Hypothalamus (tissue), 51 donors: ENCODE measurements at regions not wholly inside any gene's neighbourhood (a gene's known extent, or its start where the extent isn't known, plus 50 kb on each side); places are given as distances from the start of the nearest gene placed in this dataset.
"Not testable (repeated sequence)": the region's sequence is repeated elsewhere in the genome, so short reads cannot be mapped to it uniquely, and the experiment has no call there.

Experiments used
- DNase-seq, 51 donors: peaks; one replicate each; lab custom pipeline; 2025; lab: John Stamatoyannopoulos, UW

- no peak for DNase-seq
Measured at GRCh38 chr14:44392984-44393383, 114.1 kb downstream of the FSCB start.

- no peak for DNase-seq
Measured at GRCh38 chr14:44388306-44388705, 118.8 kb downstream of the FSCB start.

- no peak for DNase-seq
Measured at GRCh38 chr14:44385906-44386305, 121.2 kb downstream of the FSCB start.

- not testable (repeated sequence) for DNase-seq
Measured at GRCh38 chr14:44385296-44385695, 121.8 kb downstream of the FSCB start.

GRCh38 chr14:44384601-44385293, 122.3 kb downstream of the FSCB start:
- DNase-seq, result not testable (repeated sequence)

- DNase-seq, result no peak
Measured at GRCh38 chr14:44384093-44384492, 123.0 kb downstream of the FSCB start.

- no peak for DNase-seq
Measured at GRCh38 chr14:44383636-44384035, 123.4 kb downstream of the FSCB start.

GRCh38 chr14:44379292-44379977, 127.6 kb downstream of the FSCB start:
- DNase-seq, result no peak

- DNase-seq, result no peak
Measured at GRCh38 chr14:44374906-44375305, 132.2 kb downstream of the FSCB start.

- no peak for DNase-seq
Measured at GRCh38 chr14:44372807-44373489, 134.1 kb downstream of the FSCB start.

GRCh38 chr14:44372231-44372630, 134.9 kb downstream of the FSCB start:
- no peak for DNase-seq

- no peak for DNase-seq
Measured at GRCh38 chr14:44370727-44371126, 136.4 kb downstream of the FSCB start.

GRCh38 chr14:44369401-44370123, 137.5 kb downstream of the FSCB start:
- DNase-seq, result no peak

- DNase-seq, result no peak
Measured at GRCh38 chr14:44361083-44361482, 146.0 kb downstream of the FSCB start.

GRCh38 chr14:44353805-44354204, 153.3 kb downstream of the FSCB start:
- no peak for DNase-seq

GRCh38 chr14:44352201-44352600, 154.9 kb downstream of the FSCB start:
- no peak for DNase-seq

GRCh38 chr14:44347316-44347715, 159.8 kb downstream of the FSCB start:
- no peak for DNase-seq

- DNase-seq, result no peak
Measured at GRCh38 chr14:44341116-44341515, 166.0 kb downstream of the FSCB start.

GRCh38 chr14:44339862-44340261, 167.2 kb downstream of the FSCB start:
- no peak for DNase-seq

- DNase-seq, result no peak
Measured at GRCh38 chr14:44339231-44339630, 167.9 kb downstream of the FSCB start.

GRCh38 chr14:44317441-44317746, 189.7 kb downstream of the FSCB start:
- no peak for DNase-seq
